H1 (cell line): ENCODE measurements at regions not wholly inside any gene's neighbourhood (a gene's known extent, or its start where the extent isn't known, plus 50 kb on each side); places are given as distances from the start of the nearest gene placed in this dataset.

Experiments
- CHD2 ChIP-seq: IDR thresholded peaks from 2 replicates; pipeline ENCODE4 v1.6.1; 2012; ENCODE audit warnings: low read length, improper control_type of control experiment
- FOSL1 ChIP-seq: IDR thresholded peaks from 2 replicates; pipeline ENCODE4 v1.6.1; 2011; ENCODE audit warnings: mild to moderate bottlenecking, low read depth, low read length, moderate library complexity; ENCODE audit not compliant: insufficient read depth
- HDAC6 ChIP-seq: IDR thresholded peaks from one replicate; pipeline ENCODE4 v1.7.1; 2012; ENCODE audit warnings: low read depth, mild to moderate bottlenecking, inconsistent platforms, low read length, moderate library complexity
- RFX5 ChIP-seq: IDR thresholded peaks from 2 replicates; pipeline ENCODE4 v1.6.1; 2011; ENCODE audit warnings: low read depth, low read length, improper control_type of control experiment, borderline replicate concordance
- SP2 ChIP-seq: IDR thresholded peaks from 2 replicates; pipeline ENCODE4 v1.6.1; 2012; ENCODE audit warnings: mild to moderate bottlenecking, low read length, inconsistent platforms
- TCF12 ChIP-seq: IDR thresholded peaks from 2 replicates; pipeline ENCODE4 v1.6.1; 2011; ENCODE audit warnings: low read depth, mild to moderate bottlenecking, low read length

GRCh38 chr2:217108575-217109027, 248.7 kb upstream of the TNP1 start (continued):
- TF ChIP-seq HDAC6 (no peak), TCF12 (no peak), FOSL1 (no peak), SP2 (no peak), RFX5 (no peak), CHD2 (no peak)
